Fibroblast of the aortic adventitia (primary cell): ENCODE measurements at regions not wholly inside any gene's neighbourhood (a gene's known extent, or its start where the extent isn't known, plus 50 kb on each side); places are given as distances from the start of the nearest gene placed in this dataset.

Experiments used
- DNase-seq: peaks from one replicate; pipeline ENCODE4 v3.0.0-alpha.2; 2010; ENCODE audit warnings: low read depth
- H3K4me3 ChIP-seq: 2 replicates; pipeline ENCODE4 v1.5.1; 2011; ENCODE audit warnings: low read depth, mild to moderate bottlenecking, control low read depth, low read length, moderate library complexity
- TF ChIP-seq, protein P1 (sequence below): IDR thresholded peaks from 2 replicates; pipeline ENCODE4 v1.5.1; 2011; ENCODE audit warnings: mild to moderate bottlenecking, low read length, control low read depth, inconsistent platforms; ENCODE audit not compliant: insufficient read depth

DNA sequence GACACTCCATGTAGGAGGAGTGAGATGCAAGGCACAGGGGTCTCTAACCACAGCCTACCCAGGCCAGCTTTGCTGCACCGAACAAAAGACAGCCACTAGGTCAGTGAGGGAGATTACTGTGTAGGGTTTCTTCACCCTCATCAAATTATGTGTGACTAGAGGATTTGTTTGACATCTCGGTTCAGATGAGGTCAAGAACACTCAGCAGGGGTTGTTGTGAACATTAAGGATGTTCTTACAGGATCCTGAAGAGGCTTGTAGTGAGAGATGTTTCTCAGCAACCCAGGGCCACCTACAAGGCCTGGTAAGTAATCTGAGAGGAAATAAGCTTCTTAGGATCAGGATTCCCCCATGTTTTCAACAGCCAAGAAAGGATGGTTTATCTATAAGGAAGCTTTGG, 202.1 kb downstream of the NXPE2 start:
- TF ChIP-seq, protein P1, sequence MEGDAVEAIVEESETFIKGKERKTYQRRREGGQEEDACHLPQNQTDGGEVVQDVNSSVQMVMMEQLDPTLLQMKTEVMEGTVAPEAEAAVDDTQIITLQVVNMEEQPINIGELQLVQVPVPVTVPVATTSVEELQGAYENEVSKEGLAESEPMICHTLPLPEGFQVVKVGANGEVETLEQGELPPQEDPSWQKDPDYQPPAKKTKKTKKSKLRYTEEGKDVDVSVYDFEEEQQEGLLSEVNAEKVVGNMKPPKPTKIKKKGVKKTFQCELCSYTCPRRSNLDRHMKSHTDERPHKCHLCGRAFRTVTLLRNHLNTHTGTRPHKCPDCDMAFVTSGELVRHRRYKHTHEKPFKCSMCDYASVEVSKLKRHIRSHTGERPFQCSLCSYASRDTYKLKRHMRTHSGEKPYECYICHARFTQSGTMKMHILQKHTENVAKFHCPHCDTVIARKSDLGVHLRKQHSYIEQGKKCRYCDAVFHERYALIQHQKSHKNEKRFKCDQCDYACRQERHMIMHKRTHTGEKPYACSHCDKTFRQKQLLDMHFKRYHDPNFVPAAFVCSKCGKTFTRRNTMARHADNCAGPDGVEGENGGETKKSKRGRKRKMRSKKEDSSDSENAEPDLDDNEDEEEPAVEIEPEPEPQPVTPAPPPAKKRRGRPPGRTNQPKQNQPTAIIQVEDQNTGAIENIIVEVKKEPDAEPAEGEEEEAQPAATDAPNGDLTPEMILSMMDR, result no peak
- DNase-seq, result no peak
- no peak overlapping the region for H3K4me3 ChIP-seq

GRCh38 chr11:114883472-114883871, 205.1 kb downstream of the NXPE2 start:
- no peak overlapping the region for H3K4me3 ChIP-seq
- no peak for DNase-seq
- TF ChIP-seq, protein P1, result no peak

GRCh38 chr11:114886644-114887265, 208.4 kb downstream of the NXPE2 start:
- TF ChIP-seq, protein P1, result no peak
- H3K4me3 ChIP-seq, result no peak overlapping the region
- DNase-seq, result no peak

DNA sequence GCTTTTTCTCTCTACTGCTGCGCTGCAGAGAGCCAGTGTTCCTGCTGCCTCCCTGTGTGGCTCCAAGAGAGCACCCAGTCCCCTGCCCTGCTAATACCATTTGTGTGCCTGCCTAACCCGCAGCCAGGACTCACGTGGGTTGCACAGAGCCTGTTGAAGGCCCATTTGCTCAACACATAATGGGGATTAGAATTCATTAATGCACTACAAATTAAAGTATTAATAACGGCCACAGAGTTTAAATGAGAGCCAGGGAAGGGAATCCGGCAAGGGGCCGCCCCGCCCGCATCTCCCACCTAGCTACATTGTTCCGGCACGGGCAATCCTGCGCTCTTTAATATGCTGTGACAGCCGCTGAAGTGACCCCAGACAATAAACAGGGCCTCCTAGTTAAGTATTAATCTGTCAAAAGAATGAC, 211.3 kb downstream of the NXPE2 start:
- TF ChIP-seq, protein P1, result no peak
- DNase-seq, result no peak
- H3K4me3 ChIP-seq, result no peak overlapping the region

DNA sequence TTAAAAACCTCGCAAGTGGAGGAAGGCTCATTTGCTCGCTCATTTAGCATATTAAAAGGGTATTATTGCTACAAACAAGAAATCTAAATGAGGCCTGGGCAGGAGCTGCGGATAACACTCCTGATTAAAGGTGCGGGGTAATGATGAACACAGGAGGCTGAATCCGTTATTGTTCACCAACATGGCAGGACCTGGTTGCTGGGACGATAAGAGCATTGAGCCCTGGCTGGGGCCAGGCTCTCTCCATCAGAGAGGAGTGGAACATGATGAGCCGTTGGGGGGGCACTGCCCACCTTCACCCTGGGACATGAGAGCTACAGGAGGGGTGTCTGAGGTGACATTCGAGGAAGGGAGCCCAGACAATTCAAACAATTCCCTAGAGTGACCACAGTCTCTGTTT, 211.7 kb downstream of the NXPE2 start:
- no peak overlapping the region for H3K4me3 ChIP-seq
- TF ChIP-seq, protein P1, result no peak
- no peak for DNase-seq

DNA sequence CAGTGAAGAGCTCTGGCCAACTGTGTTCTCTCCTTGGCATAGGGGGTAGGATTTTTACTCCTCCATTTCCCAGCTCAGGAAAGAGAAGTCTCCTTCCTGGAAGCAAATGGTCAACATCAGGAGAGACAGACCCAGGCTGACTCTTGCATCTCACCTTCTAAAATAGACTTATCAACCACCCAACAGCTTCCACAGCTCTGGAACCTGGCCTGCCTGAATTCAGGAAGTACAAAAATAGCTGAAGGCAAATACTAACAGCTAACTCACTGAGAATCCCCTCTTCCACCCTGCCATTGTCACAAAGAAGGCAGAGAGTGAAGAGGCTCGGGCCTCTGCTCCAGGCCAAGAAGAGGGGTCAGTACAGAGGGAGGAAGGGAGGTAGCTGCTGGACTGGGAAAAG, 213.6 kb downstream of the NXPE2 start:
- TF ChIP-seq, protein P1, result no peak
- DNase-seq, result no peak
- H3K4me3 ChIP-seq, result no peak overlapping the region
